ENCODE measurements at regions not wholly inside any gene's neighbourhood (a gene's known extent, or its start where the extent isn't known, plus 50 kb on each side); places are given as distances from the start of the nearest gene placed in this dataset.

DNA sequence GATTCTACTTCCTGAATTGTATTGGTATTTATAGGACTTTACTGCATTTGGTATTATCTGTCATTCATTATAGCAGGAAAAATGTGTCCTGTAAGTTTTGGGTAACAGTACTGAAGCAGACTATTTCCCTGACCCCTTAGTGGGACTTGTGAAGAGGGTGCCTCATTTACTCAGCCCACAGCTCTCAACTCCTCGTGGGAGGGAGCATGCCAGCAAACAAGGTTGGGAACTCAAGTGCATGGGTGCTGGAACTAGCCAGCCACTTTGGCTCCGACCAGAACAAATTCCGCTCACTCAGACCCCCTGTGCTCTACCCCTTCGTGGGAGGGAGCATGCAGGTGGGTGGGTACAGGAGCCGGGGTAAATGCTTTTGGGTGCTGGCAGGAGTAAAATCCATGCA is 1773.5 kb upstream of the WWC1 start:
- no peak for DNase-seq

DNA sequence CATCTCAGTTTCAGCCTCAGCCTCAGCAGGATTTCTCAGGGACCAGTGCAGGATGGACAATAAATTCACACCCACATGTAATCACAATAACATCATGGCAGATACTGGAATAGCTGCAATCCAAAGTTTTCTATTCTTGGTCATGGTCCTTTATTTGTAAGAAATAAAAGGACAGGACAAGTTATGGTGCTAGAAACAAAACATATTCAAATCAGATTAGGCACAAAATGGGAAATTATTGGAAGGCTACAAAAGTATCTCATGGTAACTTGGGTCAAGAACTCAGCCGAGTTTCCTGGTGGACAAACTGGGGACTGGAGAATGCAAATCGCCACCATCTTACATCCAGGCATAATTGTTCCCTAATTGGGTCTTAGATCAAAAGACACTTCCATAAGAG is 1768.2 kb upstream of the WWC1 start:
- 8 to 13% methylated on average over 2 of the region's 2 CpGs for WGBS, 2 experiments (ENCODE audit: low coverage in 1 of 2, low lambda C conversion rate in 2 of 2, missing lambda C conversion rate in 2 of 2)
- TF ChIP-seq EZH2phosphoT487 (IDR thresholded peaks at IDR 0.05; ENCODE audit: insufficient read depth, low read depth) = no peak
- TF ChIP-seq EZH2 (IDR thresholded peaks at IDR 0.05; ENCODE audit: insufficient read depth, poor library complexity, severe bottlenecking) = no peak
- Histone ChIP-seq H3K9ac (no peak overlapping the region), H3K79me2 (ENCODE audit: insufficient read depth) (no peaks in the 10 kb centered on the region), H3K9me2 (ENCODE audit: insufficient read depth) (no peaks in the 10 kb centered on the region), H3K4me1 (ENCODE audit: insufficient read depth) (no peaks in the 10 kb centered on the region), H3K4me3 (no peak overlapping the region), H3F3A (ENCODE audit: insufficient read depth) (no peaks in the 10 kb centered on the region), H3K27me3 (replicated peaks; ENCODE audit: insufficient read depth) (no peaks in the 10 kb centered on the region), H3K9me3 (ENCODE audit: low read depth) (no peaks in the 10 kb centered on the region), H3K4me2 (ENCODE audit: unreplicated experiment) (no peak overlapping the region), H3K27ac (no peak overlapping the region), H2AFZ (no peak overlapping the region), H4K20me1 (ENCODE audit: insufficient read depth) (no peaks in the 10 kb centered on the region), H3K36me3 (ENCODE audit: low read depth) (no peaks in the 10 kb centered on the region)
- in situ Hi-C loops (cut with MboI) = no loop called here
- DNase-seq = no peak

More for the DNA sequence above, 1773.5 kb upstream of the WWC1 start:
- H3F3A ChIP-seq (ENCODE audit: insufficient read depth) = no peaks in the 10 kb centered on the region
- H3K4me2 ChIP-seq (ENCODE audit: unreplicated experiment) = no peak overlapping the region
- H4K20me1 ChIP-seq (ENCODE audit: insufficient read depth) = no peaks in the 10 kb centered on the region
- H3K27ac ChIP-seq = no peak overlapping the region
- no peak overlapping the region for H3K4me3 ChIP-seq
- in situ Hi-C loops (cut with MboI) = no loop called here
- TF ChIP-seq EZH2 (IDR thresholded peaks at IDR 0.05; ENCODE audit: insufficient read depth, poor library complexity, severe bottlenecking) = no peak
- no peak for TF ChIP-seq EZH2phosphoT487 (IDR thresholded peaks at IDR 0.05; ENCODE audit: insufficient read depth, low read depth)
- no peaks in the 10 kb centered on the region for H3K4me1 ChIP-seq (ENCODE audit: insufficient read depth)
- WGBS, 2 experiments (ENCODE audit: low coverage in 1 of 2, low lambda C conversion rate in 2 of 2, missing lambda C conversion rate in 2 of 2) = 18 to 19% methylated on average over 5 of the region's 5 CpGs
- H3K36me3 ChIP-seq (ENCODE audit: low read depth) = no peaks in the 10 kb centered on the region
- H2AFZ ChIP-seq = no peak overlapping the region
- H3K9me3 ChIP-seq (ENCODE audit: low read depth) = no peaks in the 10 kb centered on the region
- no peaks in the 10 kb centered on the region for H3K27me3 ChIP-seq (replicated peaks; ENCODE audit: insufficient read depth)
- H3K9ac ChIP-seq = no peak overlapping the region
- no peaks in the 10 kb centered on the region for H3K9me2 ChIP-seq (ENCODE audit: insufficient read depth)
- no peaks in the 10 kb centered on the region for H3K79me2 ChIP-seq (ENCODE audit: insufficient read depth)

DNA sequence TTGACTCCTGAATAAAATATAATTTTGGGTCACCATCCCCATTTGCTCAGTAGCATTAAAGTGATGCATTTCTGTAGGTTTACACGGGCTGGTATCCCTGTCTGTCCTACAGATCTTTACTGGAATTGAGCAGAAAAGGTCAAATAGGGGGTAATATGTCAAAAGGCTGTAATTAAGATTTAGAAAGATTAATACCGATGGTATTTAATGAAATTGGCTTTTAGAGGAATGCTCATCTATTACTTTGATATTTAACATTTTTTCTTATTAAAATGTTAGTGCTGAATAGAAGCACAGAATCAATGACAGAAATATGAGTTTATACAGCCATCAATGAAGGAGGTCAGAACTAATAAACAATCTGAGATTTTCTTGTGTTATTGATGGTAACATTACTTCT is 1762.2 kb upstream of the WWC1 start:
- no peaks in the 10 kb centered on the region for H3K4me1 ChIP-seq (ENCODE audit: insufficient read depth)
- no peaks in the 10 kb centered on the region for H3K9me2 ChIP-seq (ENCODE audit: insufficient read depth)
- no peaks in the 10 kb centered on the region for H3K36me3 ChIP-seq (ENCODE audit: low read depth)
- H2AFZ ChIP-seq = no peak overlapping the region
- H3K4me3 ChIP-seq = no peak overlapping the region
- DNase-seq = no peak
- TF ChIP-seq EZH2phosphoT487 (IDR thresholded peaks at IDR 0.05; ENCODE audit: insufficient read depth, low read depth) = no peak
- no peak for TF ChIP-seq EZH2 (IDR thresholded peaks at IDR 0.05; ENCODE audit: insufficient read depth, poor library complexity, severe bottlenecking)
- no peaks in the 10 kb centered on the region for H3K9me3 ChIP-seq (ENCODE audit: low read depth)
- no peaks in the 10 kb centered on the region for H3K79me2 ChIP-seq (ENCODE audit: insufficient read depth)
- no peak overlapping the region for H3K4me2 ChIP-seq (ENCODE audit: unreplicated experiment)
- H3F3A ChIP-seq (ENCODE audit: insufficient read depth) = no peaks in the 10 kb centered on the region
- no peaks in the 10 kb centered on the region for H4K20me1 ChIP-seq (ENCODE audit: insufficient read depth)
- WGBS, 2 experiments (ENCODE audit: low coverage in 1 of 2, low lambda C conversion rate in 2 of 2, missing lambda C conversion rate in 2 of 2) = 3 to 4% methylated on average over 2 of the region's 2 CpGs
- H3K9ac ChIP-seq = no peak overlapping the region
- no peaks in the 10 kb centered on the region for H3K27me3 ChIP-seq (replicated peaks; ENCODE audit: insufficient read depth)
- no peak overlapping the region for H3K27ac ChIP-seq
- in situ Hi-C loops (cut with MboI) = no loop called here

DNA sequence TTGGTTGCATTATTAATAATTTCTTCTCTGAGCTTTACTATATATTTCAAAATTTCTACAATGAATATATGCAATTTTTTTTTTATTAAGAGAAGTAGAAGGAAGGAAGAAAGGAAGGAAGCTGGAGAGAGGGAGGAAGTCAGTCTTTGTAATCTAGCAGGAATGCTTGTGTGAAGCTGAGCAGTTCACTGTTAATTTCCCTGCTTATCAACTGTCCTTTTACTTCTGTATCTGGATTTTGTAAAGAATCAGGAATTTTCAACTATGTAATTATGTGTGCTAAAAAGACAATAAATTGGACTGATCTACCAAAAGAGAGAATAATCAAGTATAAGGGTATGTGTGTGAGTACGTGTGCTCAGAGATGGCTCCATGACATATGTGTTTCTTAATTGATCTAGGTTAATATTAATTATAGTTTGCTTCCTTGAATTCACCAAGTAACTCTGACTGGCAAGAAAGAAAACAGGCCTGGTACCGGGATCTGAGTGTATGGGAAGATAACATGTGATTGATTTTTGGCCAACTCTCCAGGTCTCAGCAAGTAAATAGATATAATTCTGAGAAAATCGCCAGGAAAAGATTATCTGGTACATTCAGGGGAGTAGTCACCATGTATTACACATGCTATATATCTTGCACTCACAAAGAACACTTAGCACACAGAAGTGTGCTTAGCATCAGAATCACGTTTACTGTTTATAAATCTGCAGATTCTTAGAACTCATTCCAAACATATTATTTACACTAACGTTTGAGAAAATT is 1758.8 kb upstream of the WWC1 start:
- DNase-seq = no peak
- H3K27me3 ChIP-seq (replicated peaks; ENCODE audit: insufficient read depth) = no peaks in the 10 kb centered on the region
- in situ Hi-C loops (cut with MboI) = no loop called here
- H4K20me1 ChIP-seq (ENCODE audit: insufficient read depth) = no peaks in the 10 kb centered on the region
- H3K9ac ChIP-seq = no peak overlapping the region
- no peaks in the 10 kb centered on the region for H3K9me3 ChIP-seq (ENCODE audit: low read depth)
- H3K4me2 ChIP-seq (ENCODE audit: unreplicated experiment) = no peak overlapping the region
- no peaks in the 10 kb centered on the region for H3K79me2 ChIP-seq (ENCODE audit: insufficient read depth)
- H3K4me3 ChIP-seq = no peak overlapping the region
- no peak overlapping the region for H3K27ac ChIP-seq
- no peak overlapping the region for H2AFZ ChIP-seq
- no peaks in the 10 kb centered on the region for H3F3A ChIP-seq (ENCODE audit: insufficient read depth)
- no peaks in the 10 kb centered on the region for H3K36me3 ChIP-seq (ENCODE audit: low read depth)
- H3K4me1 ChIP-seq (ENCODE audit: insufficient read depth) = no peaks in the 10 kb centered on the region
- H3K9me2 ChIP-seq (ENCODE audit: insufficient read depth) = no peaks in the 10 kb centered on the region
- no peak for TF ChIP-seq EZH2 (IDR thresholded peaks at IDR 0.05; ENCODE audit: insufficient read depth, poor library complexity, severe bottlenecking)
- no peak for TF ChIP-seq EZH2phosphoT487 (IDR thresholded peaks at IDR 0.05; ENCODE audit: insufficient read depth, low read depth)
- WGBS, 2 experiments (ENCODE audit: low coverage in 1 of 2, low lambda C conversion rate in 2 of 2, missing lambda C conversion rate in 2 of 2) = 13% methylated on average over 5 of the region's 5 CpGs
